ENCODE measurements at regions not wholly inside any gene's neighbourhood (a gene's known extent, or its start where the extent isn't known, plus 50 kb on each side); places are given as distances from the start of the nearest gene placed in this dataset.
A peak's percentile ranks its signal among the peaks of the same experiment; 100 is the strongest.

GRCh38 chr2:3958465-3958864, 255.1 kb downstream of the DCDC2C start:
- in situ Hi-C loops (cut with HindIII; ENCODE audit: low sequenced_read_pairs): no loop called here
- DNase-seq (ENCODE audit: low spot score): no peak

- no peak for DNase-seq (ENCODE audit: low spot score)
- in situ Hi-C loops (cut with HindIII; ENCODE audit: low sequenced_read_pairs): no loop called here
These were observed 255.6 kb downstream of the DCDC2C start for GRCh38 chr2:3958969-3959368.

GRCh38 chr2:3959372-3959771, 256.0 kb downstream of the DCDC2C start:
- in situ Hi-C loops (cut with HindIII; ENCODE audit: low sequenced_read_pairs): no loop called here
- peak; percentile 9 for DNase-seq (ENCODE audit: low spot score)

- no peak for DNase-seq (ENCODE audit: low spot score)
- in situ Hi-C loops (cut with HindIII; ENCODE audit: low sequenced_read_pairs): no loop called here
These were observed 256.7 kb downstream of the DCDC2C start for GRCh38 chr2:3960106-3960505.

- DNase-seq (ENCODE audit: low spot score): no peak
- in situ Hi-C loops (cut with HindIII; ENCODE audit: low sequenced_read_pairs): no loop called here
These were observed 259.3 kb downstream of the DCDC2C start for GRCh38 chr2:3962719-3963118.

- in situ Hi-C loops (cut with HindIII; ENCODE audit: low sequenced_read_pairs): no loop called here
- no peak for DNase-seq (ENCODE audit: low spot score)
These were observed 261.8 kb downstream of the DCDC2C start for GRCh38 chr2:3965211-3965610.

GRCh38 chr2:3965953-3966352, 262.6 kb downstream of the DCDC2C start:
- no peak for DNase-seq (ENCODE audit: low spot score)
- in situ Hi-C loops (cut with HindIII; ENCODE audit: low sequenced_read_pairs): no loop called here

- in situ Hi-C loops (cut with HindIII; ENCODE audit: low sequenced_read_pairs): no loop called here
- no peak for DNase-seq (ENCODE audit: low spot score)
These were observed 263.1 kb downstream of the DCDC2C start for GRCh38 chr2:3966470-3966869.

GRCh38 chr2:3968736-3969135, 265.4 kb downstream of the DCDC2C start:
- in situ Hi-C loops (cut with HindIII; ENCODE audit: low sequenced_read_pairs): no loop called here
- no peak for DNase-seq (ENCODE audit: low spot score)

GRCh38 chr2:3970791-3971651, 267.6 kb downstream of the DCDC2C start:
- no peak for DNase-seq (ENCODE audit: low spot score)
- in situ Hi-C loops (cut with HindIII; ENCODE audit: low sequenced_read_pairs): no loop called here

GRCh38 chr2:3971652-3972192, 268.3 kb downstream of the DCDC2C start:
- DNase-seq (ENCODE audit: low spot score): no peak
- in situ Hi-C loops (cut with HindIII; ENCODE audit: low sequenced_read_pairs): no loop called here

- in situ Hi-C loops (cut with HindIII; ENCODE audit: low sequenced_read_pairs): no loop called here
- DNase-seq (ENCODE audit: low spot score): no peak
These were observed 269.0 kb downstream of the DCDC2C start for GRCh38 chr2:3972377-3972776.

GRCh38 chr2:3974765-3975164, 271.4 kb downstream of the DCDC2C start:
- in situ Hi-C loops (cut with HindIII; ENCODE audit: low sequenced_read_pairs): no loop called here
- DNase-seq (ENCODE audit: low spot score): no peak

GRCh38 chr2:3981446-3981987, 278.1 kb downstream of the DCDC2C start:
- no peak for DNase-seq (ENCODE audit: low spot score)
- in situ Hi-C loops (cut with HindIII; ENCODE audit: low sequenced_read_pairs): no loop called here

- in situ Hi-C loops (cut with HindIII; ENCODE audit: low sequenced_read_pairs): no loop called here
- DNase-seq (ENCODE audit: low spot score): no peak
These were observed 278.8 kb downstream of the DCDC2C start for GRCh38 chr2:3982160-3982559.

GRCh38 chr2:3986063-3986462, 282.7 kb downstream of the DCDC2C start:
- in situ Hi-C loops (cut with HindIII; ENCODE audit: low sequenced_read_pairs): no loop called here
- DNase-seq (ENCODE audit: low spot score): no peak

GRCh38 chr2:3986530-3987258, 283.3 kb downstream of the DCDC2C start:
- in situ Hi-C loops (cut with HindIII; ENCODE audit: low sequenced_read_pairs): no loop called here
- DNase-seq (ENCODE audit: low spot score): no peak

GRCh38 chr2:4002841-4003403, 299.5 kb downstream of the DCDC2C start:
- in situ Hi-C loops (cut with HindIII; ENCODE audit: low sequenced_read_pairs): no loop called here
- DNase-seq (ENCODE audit: low spot score): no peak

GRCh38 chr2:4012197-4012596, 308.8 kb downstream of the DCDC2C start:
- in situ Hi-C loops (cut with HindIII; ENCODE audit: low sequenced_read_pairs): no loop called here
- DNase-seq (ENCODE audit: low spot score): no peak

GRCh38 chr2:4018535-4018934, 315.2 kb downstream of the DCDC2C start:
- no peak for DNase-seq (ENCODE audit: low spot score)
- in situ Hi-C loops (cut with HindIII; ENCODE audit: low sequenced_read_pairs): no loop called here

All from G401 (cell line).